ENCODE measurements at regions not wholly inside any gene's neighbourhood (a gene's known extent, or its start where the extent isn't known, plus 50 kb on each side); places are given as distances from the start of the nearest gene placed in this dataset.

GRCh38 chr5:109468737-109469420 lies 59.1 kb upstream of the PJA2 start:
- ChIA-PET CTCF (no interaction called here), POLR2A (no interaction called here)
- intact Hi-C loops (cut with micrococcal nuclease) = no loop called here
- H3K27ac Mint-ChIP-seq = no peak overlapping the region
- no peaks in the 10 kb centered on the region for H3K9me3 ChIP-seq (ENCODE audit: control insufficient read depth in 2 of 3, low read length in 3 of 3)
- peaks cover 6 to 17% (median 15%) of the 10 kb centered on the region in 5 donors for H3K27me3 Mint-ChIP-seq
- H3K27ac ChIP-seq (ENCODE audit: low read depth, low read length) = no peak overlapping the region
- no peaks in the 10 kb centered on the region for H3K36me3 ChIP-seq (ENCODE audit: control insufficient read depth in 2 of 3, insufficient read depth in 3 of 3, low read length in 3 of 3)
- H3K4me1 ChIP-seq (ENCODE audit: control insufficient read depth in 2 of 2, insufficient read depth in 2 of 2, low read length in 2 of 2) = peaks cover 0 to 3% of the 10 kb centered on the region in 2 donors
- H3K4me3 Mint-ChIP-seq = peak overlapping the region in 1 of 10 donors; percentile 20
- DNase-seq (peak; percentile 19 to 50 (median 36)), ATAC-seq (peak; percentile 93)
- H3K4me3 ChIP-seq (ENCODE audit: low read length) = no peak overlapping the region
- no peaks in the 10 kb centered on the region for H3K9me3 Mint-ChIP-seq
- no peaks in the 10 kb centered on the region for H3K36me3 Mint-ChIP-seq
- H3K27me3 ChIP-seq (ENCODE audit: control insufficient read depth in 2 of 2, insufficient read depth in 2 of 2, low read length in 2 of 2) = no peaks in the 10 kb centered on the region
- H3K4me1 Mint-ChIP-seq = peaks cover 0 to 13% (median 4%) of the 10 kb centered on the region in 7 donors

GRCh38 chr5:109468288-109468676 lies 58.5 kb upstream of the PJA2 start:
- H3K4me1 ChIP-seq (ENCODE audit: control insufficient read depth in 2 of 2, insufficient read depth in 2 of 2, low read length in 2 of 2) = peaks cover 0 to 3% of the 10 kb centered on the region in 2 donors
- Mint-ChIP-seq H3K4me3 (no peak overlapping the region), H3K4me1 (peaks cover 0 to 13% (median 4%) of the 10 kb centered on the region in 7 donors), H3K9me3 (no peaks in the 10 kb centered on the region), H3K27me3 (peaks cover 6 to 16% (median 12%) of the 10 kb centered on the region in 5 donors), H3K36me3 (no peaks in the 10 kb centered on the region), H3K27ac (no peak overlapping the region)
- POLR2A ChIA-PET = no interaction called here
- H3K36me3 ChIP-seq (ENCODE audit: control insufficient read depth in 2 of 3, insufficient read depth in 3 of 3, low read length in 3 of 3) = no peaks in the 10 kb centered on the region
- ATAC-seq (no peak), DNase-seq (no peak)
- H3K4me3 ChIP-seq (ENCODE audit: low read length) = no peak overlapping the region
- H3K27ac ChIP-seq (ENCODE audit: low read depth, low read length) = no peak overlapping the region
- H3K9me3 ChIP-seq (ENCODE audit: control insufficient read depth in 2 of 3, low read length in 3 of 3) = no peaks in the 10 kb centered on the region
- CTCF ChIA-PET = no interaction called here
- no peaks in the 10 kb centered on the region for H3K27me3 ChIP-seq (ENCODE audit: control insufficient read depth in 2 of 2, insufficient read depth in 2 of 2, low read length in 2 of 2)
- intact Hi-C loops (cut with micrococcal nuclease) = no loop called here

- H3K36me3 Mint-ChIP-seq = no peaks in the 10 kb centered on the region
- DNase-seq (no peak), ATAC-seq (no peak)
- no peaks in the 10 kb centered on the region for H3K9me3 ChIP-seq (ENCODE audit: control insufficient read depth in 2 of 3, low read length in 3 of 3)
- peaks cover 6 to 12% (median 8%) of the 10 kb centered on the region in 5 donors for H3K27me3 Mint-ChIP-seq
- intact Hi-C loops (cut with micrococcal nuclease) = no loop called here
- ChIA-PET POLR2A (no interaction called here), CTCF (interaction anchor here (0.6 kb wide), 1 partner anchor 459 kb away, joined by 3 read pairs; no protein-coding TSS in a partner anchor)
- no peak overlapping the region for H3K4me3 ChIP-seq (ENCODE audit: low read length)
- no peak overlapping the region for H3K27ac Mint-ChIP-seq
- peaks cover 0 to 13% (median 4%) of the 10 kb centered on the region in 7 donors for H3K4me1 Mint-ChIP-seq
- H3K36me3 ChIP-seq (ENCODE audit: control insufficient read depth in 2 of 3, insufficient read depth in 3 of 3, low read length in 3 of 3) = no peaks in the 10 kb centered on the region
- no peaks in the 10 kb centered on the region for H3K27me3 ChIP-seq (ENCODE audit: control insufficient read depth in 2 of 2, insufficient read depth in 2 of 2, low read length in 2 of 2)
- H3K27ac ChIP-seq (ENCODE audit: low read depth, low read length) = no peak overlapping the region
- peaks cover 0 to 3% of the 10 kb centered on the region in 2 donors for H3K4me1 ChIP-seq (ENCODE audit: control insufficient read depth in 2 of 2, insufficient read depth in 2 of 2, low read length in 2 of 2)
- H3K4me3 Mint-ChIP-seq = no peak overlapping the region
- H3K9me3 Mint-ChIP-seq = no peaks in the 10 kb centered on the region
Observed at GRCh38 chr5:109467058-109467457, 57.3 kb upstream of the PJA2 start.
